ENCODE measurements at regions not wholly inside any gene's neighbourhood (a gene's known extent, or its start where the extent isn't known, plus 50 kb on each side); places are given as distances from the start of the nearest gene placed in this dataset.

GRCh38 chr2:217434180-217434975, 568.4 kb downstream of the TNS1 start:
- intact Hi-C loops (cut with DNase I, micrococcal nuclease), result no loop called here
- no peaks in the 10 kb centered on the region for H3K36me3 Mint-ChIP-seq (ENCODE audit: low read depth)
- H3K27ac Mint-ChIP-seq, result no peak overlapping the region
- H3K9me3 Mint-ChIP-seq (ENCODE audit: low read depth), result no peaks in the 10 kb centered on the region
- ATAC-seq (peak; percentile 94), DNase-seq (peak; percentile 49)
- POLR2A ChIA-PET, result no interaction called here
- H3K4me1 Mint-ChIP-seq, result peaks cover 12% of the 10 kb centered on the region
- CTCF ChIA-PET, result interaction anchor here (1.2 kb wide), 1 partner anchor 216 kb away, joined by 4 read pairs; no protein-coding TSS in a partner anchor
- H3K4me3 Mint-ChIP-seq, result no peak overlapping the region
- no peaks in the 10 kb centered on the region for H3K27me3 Mint-ChIP-seq

GRCh38 chr2:217433522-217433921, 569.3 kb downstream of the TNS1 start:
- Mint-ChIP-seq H3K4me1 (peaks cover 12% of the 10 kb centered on the region), H3K36me3 (ENCODE audit: low read depth) (no peaks in the 10 kb centered on the region), H3K27ac (no peak overlapping the region), H3K4me3 (no peak overlapping the region), H3K9me3 (ENCODE audit: low read depth) (no peaks in the 10 kb centered on the region), H3K27me3 (no peaks in the 10 kb centered on the region)
- ATAC-seq (no peak), DNase-seq (no peak)
- ChIA-PET POLR2A (no interaction called here), CTCF (interaction anchor here (0.8 to 1.2 kb wide), 2 partner anchors 100 to 217 kb away, joined by 3 to 4 read pairs; no protein-coding TSS in a partner anchor)
- intact Hi-C loops (cut with DNase I, micrococcal nuclease), result no loop called here

GRCh38 chr2:217431577-217432269, 571.1 kb downstream of the TNS1 start:
- peaks cover 12% of the 10 kb centered on the region for H3K4me1 Mint-ChIP-seq
- no peaks in the 10 kb centered on the region for H3K27me3 Mint-ChIP-seq
- no peaks in the 10 kb centered on the region for H3K9me3 Mint-ChIP-seq (ENCODE audit: low read depth)
- H3K36me3 Mint-ChIP-seq (ENCODE audit: low read depth), result no peaks in the 10 kb centered on the region
- DNase-seq (no peak), ATAC-seq (no peak)
- CTCF ChIA-PET, result no interaction called here
- no peak overlapping the region for H3K27ac Mint-ChIP-seq
- POLR2A ChIA-PET, result no interaction called here
- intact Hi-C loops (cut with DNase I, micrococcal nuclease), result no loop called here
- H3K4me3 Mint-ChIP-seq, result no peak overlapping the region

GRCh38 chr2:217430916-217431576, 571.2 kb upstream of the TNP1 start:
- CTCF ChIA-PET, result no interaction called here

GRCh38 chr2:217429981-217430500, 570.2 kb upstream of the TNP1 start:
- intact Hi-C loops (cut with DNase I, micrococcal nuclease), result no loop called here

More at GRCh38 chr2:217430916-217431576, 571.2 kb upstream of the TNP1 start:
- Mint-ChIP-seq H3K4me3 (no peak overlapping the region), H3K4me1 (peaks cover 12% of the 10 kb centered on the region), H3K27me3 (no peaks in the 10 kb centered on the region), H3K9me3 (ENCODE audit: low read depth) (no peaks in the 10 kb centered on the region), H3K27ac (no peak overlapping the region), H3K36me3 (ENCODE audit: low read depth) (no peaks in the 10 kb centered on the region)
- POLR2A ChIA-PET, result no interaction called here
- ATAC-seq (no peak), DNase-seq (no peak)
- intact Hi-C loops (cut with DNase I, micrococcal nuclease), result no loop called here

GRCh38 chr2:217421834-217422233, 562.0 kb upstream of the TNP1 start:
- intact Hi-C loops (cut with DNase I, micrococcal nuclease), result no loop called here
- ATAC-seq, result no peak
- Mint-ChIP-seq H3K4me1 (no peaks in the 10 kb centered on the region), H3K4me3 (no peak overlapping the region), H3K36me3 (ENCODE audit: low read depth) (no peaks in the 10 kb centered on the region), H3K27me3 (peaks cover 2% of the 10 kb centered on the region), H3K9me3 (ENCODE audit: low read depth) (no peaks in the 10 kb centered on the region), H3K27ac (no peak overlapping the region)
- ChIA-PET CTCF (no interaction called here), POLR2A (no interaction called here)
- DNase-seq, result no peak

More at GRCh38 chr2:217429981-217430500, 570.2 kb upstream of the TNP1 start:
- no peak for DNase-seq
- no peak overlapping the region for H3K27ac Mint-ChIP-seq
- ATAC-seq, result no peak
- no peak overlapping the region for H3K4me3 Mint-ChIP-seq
- POLR2A ChIA-PET, result no interaction called here
- no peaks in the 10 kb centered on the region for H3K9me3 Mint-ChIP-seq (ENCODE audit: low read depth)
- H3K4me1 Mint-ChIP-seq, result peaks cover 12% of the 10 kb centered on the region
- CTCF ChIA-PET, result no interaction called here
- H3K36me3 Mint-ChIP-seq (ENCODE audit: low read depth), result no peaks in the 10 kb centered on the region
- no peaks in the 10 kb centered on the region for H3K27me3 Mint-ChIP-seq

GRCh38 chr2:217420854-217421253, 561.0 kb upstream of the TNP1 start:
- Mint-ChIP-seq H3K4me1 (no peaks in the 10 kb centered on the region), H3K27ac (no peak overlapping the region), H3K36me3 (ENCODE audit: low read depth) (no peaks in the 10 kb centered on the region), H3K27me3 (peaks cover 2% of the 10 kb centered on the region), H3K9me3 (ENCODE audit: low read depth) (no peaks in the 10 kb centered on the region), H3K4me3 (no peak overlapping the region)
- POLR2A ChIA-PET, result no interaction called here
- ATAC-seq, result no peak
- CTCF ChIA-PET, result interaction anchor here (0.6 kb wide), 1 partner anchor 778 kb away, joined by 3 read pairs; no protein-coding TSS in a partner anchor
- DNase-seq, result no peak
- intact Hi-C loops (cut with DNase I, micrococcal nuclease), result no loop called here

- Mint-ChIP-seq H3K4me3 (no peak overlapping the region), H3K4me1 (no peaks in the 10 kb centered on the region), H3K27ac (no peak overlapping the region), H3K9me3 (ENCODE audit: low read depth) (no peaks in the 10 kb centered on the region), H3K27me3 (peaks cover 5% of the 10 kb centered on the region), H3K36me3 (ENCODE audit: low read depth) (no peaks in the 10 kb centered on the region)
- DNase-seq (no peak), ATAC-seq (no peak)
- CTCF ChIA-PET, result no interaction called here
- intact Hi-C loops (cut with DNase I, micrococcal nuclease), result no loop called here
- POLR2A ChIA-PET, result no interaction called here
Observed at GRCh38 chr2:217419055-217419671, 559.3 kb upstream of the TNP1 start.

- Mint-ChIP-seq H3K4me1 (no peaks in the 10 kb centered on the region), H3K9me3 (ENCODE audit: low read depth) (no peaks in the 10 kb centered on the region), H3K27me3 (peaks cover 5% of the 10 kb centered on the region), H3K4me3 (no peak overlapping the region), H3K27ac (no peak overlapping the region), H3K36me3 (ENCODE audit: low read depth) (no peaks in the 10 kb centered on the region)
- ATAC-seq (no peak), DNase-seq (no peak)
- ChIA-PET POLR2A (no interaction called here), CTCF (interaction anchor here (1.2 kb wide), 1 partner anchor 724 kb away, joined by 3 read pairs; no protein-coding TSS in a partner anchor)
- intact Hi-C loops (cut with DNase I, micrococcal nuclease), result no loop called here
Observed at GRCh38 chr2:217418544-217418943, 558.7 kb upstream of the TNP1 start.

GRCh38 chr2:217418090-217418489, 558.2 kb upstream of the TNP1 start:
- no peak overlapping the region for H3K27ac Mint-ChIP-seq
- no peak for DNase-seq
- H3K36me3 Mint-ChIP-seq (ENCODE audit: low read depth), result no peaks in the 10 kb centered on the region
- no peaks in the 10 kb centered on the region for H3K4me1 Mint-ChIP-seq
- ATAC-seq, result no peak
- intact Hi-C loops (cut with DNase I, micrococcal nuclease), result no loop called here
- peaks cover 5% of the 10 kb centered on the region for H3K27me3 Mint-ChIP-seq
- no peak overlapping the region for H3K4me3 Mint-ChIP-seq
- ChIA-PET CTCF (interaction anchor here (1.2 kb wide), 1 partner anchor 724 kb away, joined by 3 read pairs; no protein-coding TSS in a partner anchor), POLR2A (no interaction called here)
- no peaks in the 10 kb centered on the region for H3K9me3 Mint-ChIP-seq (ENCODE audit: low read depth)

- ATAC-seq (no peak), DNase-seq (no peak)
- H3K36me3 Mint-ChIP-seq (ENCODE audit: low read depth), result no peaks in the 10 kb centered on the region
- H3K27ac Mint-ChIP-seq, result no peak overlapping the region
- no peaks in the 10 kb centered on the region for H3K9me3 Mint-ChIP-seq (ENCODE audit: low read depth)
- ChIA-PET CTCF (interaction anchor here (1.2 kb wide), 1 partner anchor 723 kb away, joined by 3 read pairs; no protein-coding TSS in a partner anchor), POLR2A (no interaction called here)
- no peaks in the 10 kb centered on the region for H3K4me1 Mint-ChIP-seq
- H3K4me3 Mint-ChIP-seq, result no peak overlapping the region
- intact Hi-C loops (cut with DNase I, micrococcal nuclease), result no loop called here
- H3K27me3 Mint-ChIP-seq, result peaks cover 7% of the 10 kb centered on the region
Observed at GRCh38 chr2:217417536-217417935, 557.7 kb upstream of the TNP1 start.

Measured in activated CD4-positive, alpha-beta T cell treated with anti-CD3 and anti-CD28 coated beads for 36 hours (primary cell).